Progenitor cell of endocrine pancreas (in vitro differentiated cells): ENCODE measurements at regions not wholly inside any gene's neighbourhood (a gene's known extent, or its start where the extent isn't known, plus 50 kb on each side); places are given as distances from the start of the nearest gene placed in this dataset.

ENCODE experiments used
- DNase-seq: peaks from one replicate; pipeline ENCODE4 v3.0.0; 2021; ENCODE audit warnings: low spot score; ENCODE audit not compliant: unreplicated experiment
- H3K27ac Mint-ChIP-seq: 2 replicates; pipeline ENCODE4 v1.8.0; 2021; ENCODE audit warnings: mild to moderate bottlenecking, moderate library complexity, mixed read lengths
- H3K27me3 Mint-ChIP-seq: 2 replicates; pipeline ENCODE4 v1.8.0; 2021; ENCODE audit warnings: mixed read lengths
- H3K36me3 Mint-ChIP-seq: 2 replicates; pipeline ENCODE4 v1.8.0; 2022; ENCODE audit warnings: mixed read lengths; ENCODE audit not compliant: insufficient read depth
- H3K4me1 Mint-ChIP-seq: 2 replicates; pipeline ENCODE4 v1.8.0; 2021; ENCODE audit warnings: low read depth, mixed read lengths
- H3K4me3 Mint-ChIP-seq: 2 replicates; pipeline ENCODE4 v1.8.0; 2021; ENCODE audit warnings: low read depth, mild to moderate bottlenecking, moderate library complexity, mixed read lengths
- H3K9me3 Mint-ChIP-seq: 2 replicates; pipeline ENCODE4 v1.8.0; 2021; ENCODE audit warnings: low read depth, mixed read lengths
- TF ChIP-seq, protein P1 (sequence below): fragments of 200-600 bp; sonication (generic); IDR thresholded peaks from one replicate; pipeline ENCODE4 v1.5.0; 2021; ENCODE audit warnings: antibody characterized with exemption, mild to moderate bottlenecking; ENCODE audit not compliant: unreplicated experiment

DNA sequence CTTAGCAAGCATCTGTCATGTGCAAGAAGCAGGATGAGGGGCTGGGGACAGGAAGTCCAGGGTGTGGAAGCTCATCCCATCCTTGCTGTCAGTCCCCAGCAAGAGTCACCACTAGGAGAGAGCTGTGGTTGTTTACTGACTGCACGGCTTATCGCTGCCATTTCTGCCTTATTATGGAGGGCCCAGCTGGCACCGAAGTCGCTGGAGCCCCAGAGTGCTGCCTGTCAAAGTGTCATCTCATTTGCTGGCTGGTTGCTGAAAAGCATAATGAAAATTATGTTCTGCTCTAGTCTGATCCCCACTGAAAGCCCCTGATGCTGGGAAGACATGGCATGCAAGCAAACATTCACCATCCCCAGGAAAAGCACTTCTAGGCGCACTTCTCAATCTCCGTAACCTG is 642.7 kb downstream of the NPHP4 start:
- Mint-ChIP-seq H3K27ac (no peak overlapping the region), H3K4me3 (no peak overlapping the region), H3K36me3 (no peaks in the 10 kb centered on the region), H3K9me3 (peaks cover 2% of the 10 kb centered on the region), H3K4me1 (peaks cover 30% of the 10 kb centered on the region), H3K27me3 (no peaks in the 10 kb centered on the region)
- TF ChIP-seq, protein P1, sequence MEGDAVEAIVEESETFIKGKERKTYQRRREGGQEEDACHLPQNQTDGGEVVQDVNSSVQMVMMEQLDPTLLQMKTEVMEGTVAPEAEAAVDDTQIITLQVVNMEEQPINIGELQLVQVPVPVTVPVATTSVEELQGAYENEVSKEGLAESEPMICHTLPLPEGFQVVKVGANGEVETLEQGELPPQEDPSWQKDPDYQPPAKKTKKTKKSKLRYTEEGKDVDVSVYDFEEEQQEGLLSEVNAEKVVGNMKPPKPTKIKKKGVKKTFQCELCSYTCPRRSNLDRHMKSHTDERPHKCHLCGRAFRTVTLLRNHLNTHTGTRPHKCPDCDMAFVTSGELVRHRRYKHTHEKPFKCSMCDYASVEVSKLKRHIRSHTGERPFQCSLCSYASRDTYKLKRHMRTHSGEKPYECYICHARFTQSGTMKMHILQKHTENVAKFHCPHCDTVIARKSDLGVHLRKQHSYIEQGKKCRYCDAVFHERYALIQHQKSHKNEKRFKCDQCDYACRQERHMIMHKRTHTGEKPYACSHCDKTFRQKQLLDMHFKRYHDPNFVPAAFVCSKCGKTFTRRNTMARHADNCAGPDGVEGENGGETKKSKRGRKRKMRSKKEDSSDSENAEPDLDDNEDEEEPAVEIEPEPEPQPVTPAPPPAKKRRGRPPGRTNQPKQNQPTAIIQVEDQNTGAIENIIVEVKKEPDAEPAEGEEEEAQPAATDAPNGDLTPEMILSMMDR = no peak
- no peak for DNase-seq

DNA sequence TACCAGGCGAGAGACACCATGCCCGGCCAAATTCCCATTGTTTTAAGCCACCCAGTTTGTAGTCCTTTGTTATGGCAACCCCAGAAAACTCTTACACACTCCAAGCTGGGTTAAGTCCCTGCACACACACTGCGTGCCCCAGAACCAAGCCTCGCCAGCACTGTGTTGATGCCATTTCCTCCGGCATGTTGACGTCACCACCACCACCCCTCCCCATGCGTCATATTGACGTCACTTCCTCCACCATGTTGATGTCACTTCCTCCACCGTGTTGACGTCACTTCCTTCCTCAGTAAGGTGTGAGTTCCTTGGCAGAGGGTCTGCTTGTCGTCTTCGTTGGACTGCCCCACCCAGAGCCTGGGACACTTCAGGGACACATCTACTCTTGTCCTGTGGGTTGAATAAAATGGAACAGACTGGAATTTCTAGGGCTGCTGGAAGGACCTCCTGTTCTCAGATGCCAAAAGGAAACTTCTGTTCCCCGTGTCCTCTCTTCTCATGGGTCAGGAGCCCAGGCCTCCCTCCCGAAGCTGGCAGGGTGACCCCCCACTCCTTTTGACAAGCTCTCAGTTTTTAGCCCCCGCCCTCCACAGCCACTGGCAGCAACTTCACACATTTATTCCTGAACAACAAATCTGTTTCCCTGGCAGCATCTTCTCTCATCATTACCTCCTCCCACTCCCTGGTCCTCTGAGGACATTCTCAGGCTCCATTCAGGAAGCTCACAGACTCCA is 643.3 kb downstream of the NPHP4 start:
- Mint-ChIP-seq H3K9me3 (no peaks in the 10 kb centered on the region), H3K4me3 (no peak overlapping the region), H3K27ac (no peak overlapping the region), H3K36me3 (no peaks in the 10 kb centered on the region), H3K27me3 (no peaks in the 10 kb centered on the region), H3K4me1 (peaks cover 31% of the 10 kb centered on the region)
- TF ChIP-seq, protein P1 = no peak
- no peak for DNase-seq

DNA sequence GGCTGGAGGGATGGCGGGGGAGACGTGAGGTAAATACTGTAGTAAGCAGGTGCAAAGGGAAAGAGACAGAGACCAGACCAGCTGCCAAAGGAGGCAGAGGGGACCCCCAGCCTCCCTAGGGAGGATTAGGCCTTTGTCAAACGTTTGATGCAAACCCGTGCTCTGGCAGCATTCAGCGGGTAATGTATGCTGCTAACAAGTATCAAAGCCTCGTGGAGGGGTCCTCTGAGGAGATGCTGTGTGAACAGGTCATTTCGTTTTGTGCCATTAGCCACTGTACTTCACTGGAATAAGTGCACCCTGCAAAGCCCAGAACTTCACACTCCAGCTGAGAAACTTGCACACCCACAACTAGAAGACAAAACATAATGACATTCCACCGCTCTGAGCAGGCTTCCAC is 644.5 kb downstream of the NPHP4 start:
- H3K4me1 Mint-ChIP-seq = peaks cover 31% of the 10 kb centered on the region
- no peak for DNase-seq
- H3K36me3 Mint-ChIP-seq = no peaks in the 10 kb centered on the region
- TF ChIP-seq, protein P1 = no peak
- H3K4me3 Mint-ChIP-seq = no peak overlapping the region
- H3K9me3 Mint-ChIP-seq = no peaks in the 10 kb centered on the region
- H3K27me3 Mint-ChIP-seq = no peaks in the 10 kb centered on the region
- no peak overlapping the region for H3K27ac Mint-ChIP-seq

DNA sequence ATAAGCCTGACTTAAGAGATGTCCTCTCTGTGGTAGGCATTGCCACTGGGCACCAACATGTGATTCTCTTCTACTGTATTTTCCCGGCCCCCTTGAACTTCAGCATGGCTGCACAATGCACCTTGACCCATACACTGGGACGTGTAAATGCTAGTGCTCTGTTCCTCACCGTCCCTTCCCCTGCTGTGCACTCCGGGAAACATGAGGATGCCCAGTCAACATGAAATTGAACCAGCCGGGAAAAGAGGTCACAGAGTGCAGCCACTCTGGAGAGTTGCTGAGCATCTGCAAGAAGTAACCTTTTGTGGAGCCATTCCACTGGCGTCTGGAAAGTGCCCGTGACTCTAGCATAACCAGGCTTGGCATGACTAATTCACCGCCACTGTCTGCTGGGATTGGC is 646.7 kb downstream of the NPHP4 start:
- Mint-ChIP-seq H3K27me3 (no peaks in the 10 kb centered on the region), H3K27ac (no peak overlapping the region), H3K4me3 (no peak overlapping the region), H3K4me1 (peaks cover 31% of the 10 kb centered on the region), H3K36me3 (no peaks in the 10 kb centered on the region), H3K9me3 (no peaks in the 10 kb centered on the region)
- DNase-seq = no peak
- TF ChIP-seq, protein P1 = no peak

DNA sequence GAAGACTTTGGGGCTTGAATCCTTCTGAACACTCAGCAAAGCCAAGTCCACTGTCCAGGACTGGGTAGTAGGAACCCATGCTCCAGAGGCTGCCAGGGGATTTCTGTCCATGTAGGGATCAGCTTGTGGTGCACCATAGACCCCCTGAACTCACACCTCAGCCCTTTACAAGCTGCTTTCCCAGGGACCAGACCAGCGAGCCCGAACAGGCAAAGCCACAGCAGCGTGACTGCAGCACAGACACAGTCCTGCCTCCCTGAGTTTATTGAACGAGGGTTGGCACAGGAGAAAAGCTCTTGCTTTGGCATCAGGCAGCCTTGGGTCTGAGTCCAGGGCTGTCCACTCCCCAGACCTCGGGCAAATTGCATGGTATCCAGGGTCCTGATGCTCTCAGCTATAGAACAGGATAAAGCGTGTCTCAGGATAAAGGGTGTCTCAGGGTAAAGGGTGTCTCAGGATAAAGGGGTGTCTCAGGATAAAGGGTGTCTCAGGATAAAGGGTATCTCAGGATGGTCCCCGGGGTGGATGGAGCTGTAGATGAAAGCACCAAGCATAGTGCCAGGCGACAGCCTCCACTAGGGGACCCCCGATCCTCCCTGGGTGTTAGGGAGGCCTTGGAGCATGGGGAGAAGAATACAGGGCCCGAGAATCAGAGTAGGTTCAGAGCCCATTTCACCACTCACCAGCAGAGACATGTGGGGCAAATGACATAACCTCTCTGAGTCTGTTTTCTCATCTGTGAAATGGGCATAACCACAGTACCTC is 648.8 kb downstream of the NPHP4 start:
- TF ChIP-seq, protein P1 = no peak
- no peaks in the 10 kb centered on the region for H3K36me3 Mint-ChIP-seq
- H3K27ac Mint-ChIP-seq = no peak overlapping the region
- no peaks in the 10 kb centered on the region for H3K27me3 Mint-ChIP-seq
- H3K4me1 Mint-ChIP-seq = peaks cover 25% of the 10 kb centered on the region
- no peak overlapping the region for H3K4me3 Mint-ChIP-seq
- no peak for DNase-seq
- no peaks in the 10 kb centered on the region for H3K9me3 Mint-ChIP-seq
